GM23248 (cell line): ENCODE measurements at regions not wholly inside any gene's neighbourhood (a gene's known extent, or its start where the extent isn't known, plus 50 kb on each side); places are given as distances from the start of the nearest gene placed in this dataset.

ENCODE experiments used
- DNase-seq: peaks from one replicate; pipeline ENCODE4 v3.0.0-alpha.2; 2015
- H2AFZ ChIP-seq: fragments of 200-600 bp; sonication (generic); 2 replicates; pipeline ENCODE4 v1.6.1; 2016; ENCODE audit warnings: antibody characterized with exemption
- H3F3A ChIP-seq: fragments of 200-600 bp; sonication (generic); 2 replicates; pipeline ENCODE4 v1.6.1; 2016; ENCODE audit warnings: mild to moderate bottlenecking, antibody characterized with exemption, mixed run types; ENCODE audit not compliant: insufficient read depth
- H3K27ac ChIP-seq: fragments of 200-600 bp; sonication (generic); 2 replicates; pipeline ENCODE4 v1.5.1; 2016; ENCODE audit warnings: mild to moderate bottlenecking
- H3K27me3 ChIP-seq: fragments of 200-600 bp; sonication (generic); replicated peaks from 2 replicates; pipeline ENCODE4 v1.6.1; 2016; ENCODE audit warnings: mild to moderate bottlenecking; ENCODE audit not compliant: insufficient read depth
- H3K36me3 ChIP-seq: fragments of 200-600 bp; sonication (generic); 2 replicates; pipeline ENCODE4 v1.6.1; 2016; ENCODE audit warnings: low read depth, mild to moderate bottlenecking
- H3K4me1 ChIP-seq: fragments of 200-600 bp; sonication (generic); 2 replicates; pipeline ENCODE4 v1.6.1; 2016; ENCODE audit warnings: mild to moderate bottlenecking; ENCODE audit not compliant: insufficient read depth
- H3K4me2 ChIP-seq: fragments of 200-600 bp; sonication (generic); one replicate; pipeline ENCODE4 v1.6.1; 2016; ENCODE audit warnings: mild to moderate bottlenecking; ENCODE audit not compliant: unreplicated experiment
- H3K4me3 ChIP-seq: fragments of 200-600 bp; sonication (generic); 2 replicates; pipeline ENCODE4 v1.5.1; 2016; ENCODE audit warnings: mild to moderate bottlenecking
- H3K79me2 ChIP-seq: fragments of 200-600 bp; sonication (generic); 2 replicates; pipeline ENCODE4 v1.6.1; 2016; ENCODE audit warnings: mild to moderate bottlenecking; ENCODE audit not compliant: insufficient read depth
- H3K9ac ChIP-seq: fragments of 200-600 bp; sonication (generic); 2 replicates; pipeline ENCODE4 v1.6.1; 2016; ENCODE audit warnings: mild to moderate bottlenecking
- H3K9me2 ChIP-seq: fragments of 200-600 bp; sonication (generic); 2 replicates; pipeline ENCODE4 v1.6.1; 2016; ENCODE audit warnings: mixed run types, mild to moderate bottlenecking, moderate library complexity; ENCODE audit not compliant: insufficient read depth
- H3K9me3 ChIP-seq: fragments of 200-600 bp; sonication (generic); one replicate; pipeline ENCODE4 v1.6.1; 2017; ENCODE audit warnings: low read depth
- H4K20me1 ChIP-seq: fragments of 200-600 bp; sonication (generic); 2 replicates; pipeline ENCODE4 v1.6.0; 2016; ENCODE audit not compliant: insufficient read depth
- EZH2 ChIP-seq: fragments of 200-600 bp; sonication (generic); IDR thresholded peaks from 2 replicates; pipeline ENCODE4 v1.6.1; 2018; ENCODE audit warnings: antibody characterized with exemption, mild to moderate bottlenecking; ENCODE audit not compliant: insufficient read depth, poor library complexity, severe bottlenecking
- EZH2phosphoT487 ChIP-seq: fragments of 200-600 bp; sonication (generic); IDR thresholded peaks from 2 replicates; pipeline ENCODE4 v1.6.1; 2018; ENCODE audit warnings: antibody characterized with exemption, moderate library complexity, mild to moderate bottlenecking, low read depth; ENCODE audit not compliant: insufficient read depth
- WGBS, 2 experiments: methylation state at CpG; one replicate each; pipeline ENCODE4 v1.1.6; 2015 to 2017; ENCODE audit warnings: low lambda C conversion rate in 2 of 2, low coverage in 1 of 2; ENCODE audit errors: missing lambda C conversion rate in 2 of 2; 5-methylcytosine and 5-hydroxymethylcytosine counted together
- in situ Hi-C: fragments of 300-500 bp; cut with MboI; formaldehyde crosslinking; loops from 2 replicates; pipeline ENCODE4 v1.15.0; 2020

DNA sequence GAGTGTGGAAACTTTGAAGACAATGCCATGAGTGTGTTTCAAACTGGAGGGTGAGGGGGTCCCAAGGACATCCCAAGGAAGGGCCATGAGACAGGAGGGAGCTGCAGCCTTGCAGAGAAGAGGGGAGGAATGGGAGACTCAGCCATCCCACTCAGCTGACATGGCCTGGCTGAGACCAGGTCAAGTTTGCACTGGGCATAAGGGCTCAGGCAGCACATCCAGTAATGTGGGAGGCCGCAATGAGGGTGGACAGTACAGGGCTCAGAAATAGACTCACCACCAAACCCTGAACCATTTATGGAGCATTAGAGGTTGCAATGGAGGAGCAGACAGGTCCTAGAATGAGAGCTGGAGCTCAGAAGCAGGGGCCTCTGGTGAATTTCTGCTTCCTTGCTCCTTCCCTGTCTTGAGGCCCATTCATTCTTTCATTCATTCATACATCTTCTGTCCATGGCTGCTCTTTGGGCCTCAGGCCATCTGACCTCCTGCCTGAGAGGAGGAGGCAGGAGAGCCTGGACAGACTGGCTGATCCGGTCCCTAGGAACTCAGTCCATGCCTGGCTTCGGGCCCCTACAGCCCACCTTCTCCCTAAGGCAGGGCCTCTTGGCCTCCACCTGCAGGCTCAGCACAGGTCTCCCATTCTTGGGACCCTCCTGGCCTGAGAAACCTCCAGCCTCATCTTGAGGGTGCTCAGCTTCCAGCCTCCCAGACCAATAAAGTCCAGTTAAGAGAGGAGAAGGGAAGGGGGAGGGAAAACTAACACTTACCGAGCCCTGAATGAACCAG, 70.5 kb upstream of the CDH5 start:
- no peak overlapping the region for H3K4me3 ChIP-seq
- H3K9ac ChIP-seq = no peak overlapping the region
- in situ Hi-C loops = no loop called here
- H3K4me2 ChIP-seq = no peak overlapping the region
- WGBS, 2 experiments = 62 to 64% methylated on average over 4 of the region's 4 CpGs
- H3K79me2 ChIP-seq = no peaks in the 10 kb centered on the region
- no peaks in the 10 kb centered on the region for H3K4me1 ChIP-seq
- H3F3A ChIP-seq = no peaks in the 10 kb centered on the region
- TF ChIP-seq EZH2 (no peak), EZH2phosphoT487 (no peak)
- H3K9me2 ChIP-seq = no peaks in the 10 kb centered on the region
- no peak overlapping the region for H2AFZ ChIP-seq
- H4K20me1 ChIP-seq = no peaks in the 10 kb centered on the region
- H3K27ac ChIP-seq = no peak overlapping the region
- H3K27me3 ChIP-seq = peaks cover 68% of the 10 kb centered on the region
- no peaks in the 10 kb centered on the region for H3K9me3 ChIP-seq
- H3K36me3 ChIP-seq = no peaks in the 10 kb centered on the region
- no peak for DNase-seq

- H3K9ac ChIP-seq = no peak overlapping the region
- no peak overlapping the region for H3K4me3 ChIP-seq
- peaks cover 64% of the 10 kb centered on the region for H3K27me3 ChIP-seq
- no peaks in the 10 kb centered on the region for H3K36me3 ChIP-seq
- H2AFZ ChIP-seq = no peak overlapping the region
- no peak overlapping the region for H3K27ac ChIP-seq
- H3F3A ChIP-seq = no peaks in the 10 kb centered on the region
- DNase-seq = no peak
- H3K79me2 ChIP-seq = no peaks in the 10 kb centered on the region
- H3K9me3 ChIP-seq = no peaks in the 10 kb centered on the region
- TF ChIP-seq EZH2 = no peak
- no peak for TF ChIP-seq EZH2phosphoT487
- H3K4me1 ChIP-seq = no peaks in the 10 kb centered on the region
- in situ Hi-C loops = no loop called here
- H3K9me2 ChIP-seq = no peaks in the 10 kb centered on the region
- no peak overlapping the region for H3K4me2 ChIP-seq
- 46 to 48% methylated on average over 6 of the region's 6 CpGs for WGBS, 2 experiments
- H4K20me1 ChIP-seq = no peaks in the 10 kb centered on the region
These were observed 71.3 kb upstream of the CDH5 start for GRCh38 chr16:66295213-66295612.

- in situ Hi-C loops = no loop called here
- WGBS, 2 experiments = 52 to 62% methylated on average over 4 of the region's 4 CpGs
- H3K9me2 ChIP-seq = no peaks in the 10 kb centered on the region
- H4K20me1 ChIP-seq = no peaks in the 10 kb centered on the region
- no peak overlapping the region for H2AFZ ChIP-seq
- no peak overlapping the region for H3K27ac ChIP-seq
- no peak overlapping the region for H3K4me3 ChIP-seq
- no peaks in the 10 kb centered on the region for H3F3A ChIP-seq
- H3K79me2 ChIP-seq = no peaks in the 10 kb centered on the region
- peaks cover 64% of the 10 kb centered on the region for H3K27me3 ChIP-seq
- no peak for DNase-seq
- no peaks in the 10 kb centered on the region for H3K9me3 ChIP-seq
- no peaks in the 10 kb centered on the region for H3K4me1 ChIP-seq
- TF ChIP-seq EZH2phosphoT487 = no peak
- TF ChIP-seq EZH2 = no peak
- H3K4me2 ChIP-seq = no peak overlapping the region
- H3K9ac ChIP-seq = no peak overlapping the region
- H3K36me3 ChIP-seq = no peaks in the 10 kb centered on the region
These were observed 72.0 kb upstream of the CDH5 start for GRCh38 chr16:66294507-66294906.

- no peaks in the 10 kb centered on the region for H3K9me2 ChIP-seq
- H3K9ac ChIP-seq = no peak overlapping the region
- no peaks in the 10 kb centered on the region for H3F3A ChIP-seq
- no peak for TF ChIP-seq EZH2phosphoT487
- no peak for TF ChIP-seq EZH2
- H3K9me3 ChIP-seq = no peaks in the 10 kb centered on the region
- H3K79me2 ChIP-seq = no peaks in the 10 kb centered on the region
- no peak for DNase-seq
- in situ Hi-C loops = no loop called here
- H3K27me3 ChIP-seq = peaks cover 64% of the 10 kb centered on the region
- no peak overlapping the region for H3K4me2 ChIP-seq
- H3K4me3 ChIP-seq = no peak overlapping the region
- no peak overlapping the region for H3K27ac ChIP-seq
- no peaks in the 10 kb centered on the region for H3K36me3 ChIP-seq
- WGBS, 2 experiments = 56 to 65% methylated on average over 7 of the region's 7 CpGs
- no peaks in the 10 kb centered on the region for H4K20me1 ChIP-seq
- no peak overlapping the region for H2AFZ ChIP-seq
- H3K4me1 ChIP-seq = no peaks in the 10 kb centered on the region
These were observed 72.6 kb upstream of the CDH5 start for GRCh38 chr16:66293932-66294331.
